WTC11 (cell line): ENCODE measurements at regions not wholly inside any gene's neighbourhood (a gene's known extent, or its start where the extent isn't known, plus 50 kb on each side); places are given as distances from the start of the nearest gene placed in this dataset.

Experiments
- ATAC-seq: fragments of 200-7000 bp; cut with Tn5 transposase; 2 replicates; pipeline ENCODE4 v1.10.0; 2021; ENCODE audit warnings: mild to moderate bottlenecking, moderate library complexity
- CTCF ChIA-PET: fragments of 300-600 bp; sonication (Branson Sonifier 250); formaldehyde crosslinking; loops from one replicate; lab custom pipeline; 2021; ENCODE audit warnings: antibody characterized with exemption; lab: Charles Lee
- POLR2A ChIA-PET: fragments of 350-600 bp; sonication (Branson Sonifier 250); formaldehyde crosslinking; loops from one replicate; lab custom pipeline; 2021; ENCODE audit warnings: antibody characterized with exemption; lab: Charles Lee
- DNase-seq: peaks from one replicate; pipeline ENCODE4 v3.0.0; 2021; ENCODE audit warnings: low spot score
- H3K27ac Mint-ChIP-seq: 2 replicates; pipeline ENCODE4 v1.8.0; 2021; ENCODE audit warnings: mixed read lengths
- H3K27me3 Mint-ChIP-seq: 2 replicates; pipeline ENCODE4 v1.8.0; 2021; ENCODE audit warnings: low read depth, mild to moderate bottlenecking, moderate library complexity, mixed read lengths
- H3K36me3 Mint-ChIP-seq: 2 replicates; pipeline ENCODE4 v1.8.0; 2021; ENCODE audit warnings: mixed read lengths
- H3K4me1 Mint-ChIP-seq: 2 replicates; pipeline ENCODE4 v1.8.0; 2022; ENCODE audit warnings: mixed read lengths
- H3K4me3 Mint-ChIP-seq: 2 replicates; pipeline ENCODE4 v1.8.0; 2021; ENCODE audit warnings: mild to moderate bottlenecking, moderate library complexity, mixed read lengths
- H3K9me3 Mint-ChIP-seq: 2 replicates; pipeline ENCODE4 v1.8.0; 2021; ENCODE audit warnings: mixed read lengths
- CBFB ChIP-seq: sonication (generic); formaldehyde crosslinking; IDR thresholded peaks from 2 replicates; pipeline ENCODE4 v1.8.1; 2022; ENCODE audit warnings: mild to moderate bottlenecking, low read depth, missing genetic modification reagents
- CDX4 ChIP-seq: fragments of 250-450 bp; sonication (Bioruptor Pico); IDR thresholded peaks from 2 replicates; pipeline ENCODE4 v1.9.0; 2021; ENCODE audit warnings: moderate library complexity, mild to moderate bottlenecking, inconsistent platforms, borderline replicate concordance
- E2F4 ChIP-seq: sonication (generic); formaldehyde crosslinking; IDR thresholded peaks from 2 replicates; pipeline ENCODE4 v1.8.1; 2022; ENCODE audit warnings: low read depth, mild to moderate bottlenecking, moderate library complexity, missing genetic modification reagents, borderline replicate concordance
- ELF4 ChIP-seq: sonication (generic); formaldehyde crosslinking; IDR thresholded peaks from 2 replicates; pipeline ENCODE4 v1.8.1; 2022; ENCODE audit warnings: low read depth, mild to moderate bottlenecking, moderate library complexity, missing genetic modification reagents
- FOXJ3 ChIP-seq: sonication (generic); formaldehyde crosslinking; IDR thresholded peaks from 2 replicates; pipeline ENCODE4 v1.9.0; 2021; ENCODE audit warnings: missing genetic modification reagents, mild to moderate bottlenecking, borderline replicate concordance
- FOXP1 ChIP-seq: sonication (generic); formaldehyde crosslinking; IDR thresholded peaks from 2 replicates; pipeline ENCODE4 v1.8.0; 2022; ENCODE audit warnings: missing genetic modification reagents, mild to moderate bottlenecking, moderate library complexity, borderline replicate concordance
- JAZF1 ChIP-seq: fragments of 250-450 bp; sonication (Bioruptor Pico); IDR thresholded peaks from 2 replicates; pipeline ENCODE4 v1.9.0; 2021; ENCODE audit warnings: moderate library complexity, mild to moderate bottlenecking, inconsistent platforms
- MXD4 ChIP-seq: fragments of 250-450 bp; sonication (Bioruptor Pico); IDR thresholded peaks from 2 replicates; pipeline ENCODE4 v1.8.0; 2021; ENCODE audit warnings: mild to moderate bottlenecking, moderate library complexity, borderline replicate concordance
- NR2C2 ChIP-seq: sonication (generic); formaldehyde crosslinking; IDR thresholded peaks from 2 replicates; pipeline ENCODE4 v1.8.0; 2022; ENCODE audit warnings: mild to moderate bottlenecking, missing genetic modification reagents
- OVOL2 ChIP-seq: fragments of 250-450 bp; sonication (Bioruptor Pico); IDR thresholded peaks from 2 replicates; pipeline ENCODE4 v1.9.0; 2021; ENCODE audit warnings: mild to moderate bottlenecking, borderline replicate concordance
- PRDM15 ChIP-seq: sonication (generic); formaldehyde crosslinking; IDR thresholded peaks from 2 replicates; pipeline ENCODE4 v1.8.0; 2022; ENCODE audit warnings: missing genetic modification reagents
- PRRX2 ChIP-seq: fragments of 250-450 bp; sonication (Bioruptor Pico); IDR thresholded peaks from 2 replicates; pipeline ENCODE4 v1.8.0; 2021; ENCODE audit warnings: mild to moderate bottlenecking
- ZSCAN18 ChIP-seq: fragments of 250-450 bp; sonication (Bioruptor Pico); IDR thresholded peaks from 2 replicates; pipeline ENCODE4 v2.1.2; 2022; ENCODE audit warnings: mild to moderate bottlenecking, moderate library complexity
- TF ChIP-seq, protein P1 (sequence below): fragments of 250-450 bp; sonication (Bioruptor Pico); IDR thresholded peaks from 2 replicates; pipeline ENCODE4 v1.9.0; 2021; ENCODE audit warnings: mild to moderate bottlenecking

- ATAC-seq: no peak
- H3K27me3 Mint-ChIP-seq: peaks cover 19% of the 10 kb centered on the region
- peaks cover 7% of the 10 kb centered on the region for H3K4me1 Mint-ChIP-seq
- H3K4me3 Mint-ChIP-seq: no peak overlapping the region
- H3K27ac Mint-ChIP-seq: no peak overlapping the region
- H3K36me3 Mint-ChIP-seq: no peaks in the 10 kb centered on the region
- DNase-seq: no peak
- CTCF ChIA-PET: no interaction called here
- TF ChIP-seq NR2C2 (no peak), JAZF1 (CRISPR knock-in tag) (no peak), FOXJ3 (no peak), ELF4 (no peak), CDX4 (no peak), E2F4 (CRISPR knock-in tag) (no peak), MXD4 (no peak), PRRX2 (no peak), ZSCAN18 (no peak), FOXP1 (CRISPR knock-in tag) (no peak), CBFB (CRISPR knock-in tag) (no peak), PRDM15 (CRISPR knock-in tag) (no peak)
- TF ChIP-seq, protein P1, sequence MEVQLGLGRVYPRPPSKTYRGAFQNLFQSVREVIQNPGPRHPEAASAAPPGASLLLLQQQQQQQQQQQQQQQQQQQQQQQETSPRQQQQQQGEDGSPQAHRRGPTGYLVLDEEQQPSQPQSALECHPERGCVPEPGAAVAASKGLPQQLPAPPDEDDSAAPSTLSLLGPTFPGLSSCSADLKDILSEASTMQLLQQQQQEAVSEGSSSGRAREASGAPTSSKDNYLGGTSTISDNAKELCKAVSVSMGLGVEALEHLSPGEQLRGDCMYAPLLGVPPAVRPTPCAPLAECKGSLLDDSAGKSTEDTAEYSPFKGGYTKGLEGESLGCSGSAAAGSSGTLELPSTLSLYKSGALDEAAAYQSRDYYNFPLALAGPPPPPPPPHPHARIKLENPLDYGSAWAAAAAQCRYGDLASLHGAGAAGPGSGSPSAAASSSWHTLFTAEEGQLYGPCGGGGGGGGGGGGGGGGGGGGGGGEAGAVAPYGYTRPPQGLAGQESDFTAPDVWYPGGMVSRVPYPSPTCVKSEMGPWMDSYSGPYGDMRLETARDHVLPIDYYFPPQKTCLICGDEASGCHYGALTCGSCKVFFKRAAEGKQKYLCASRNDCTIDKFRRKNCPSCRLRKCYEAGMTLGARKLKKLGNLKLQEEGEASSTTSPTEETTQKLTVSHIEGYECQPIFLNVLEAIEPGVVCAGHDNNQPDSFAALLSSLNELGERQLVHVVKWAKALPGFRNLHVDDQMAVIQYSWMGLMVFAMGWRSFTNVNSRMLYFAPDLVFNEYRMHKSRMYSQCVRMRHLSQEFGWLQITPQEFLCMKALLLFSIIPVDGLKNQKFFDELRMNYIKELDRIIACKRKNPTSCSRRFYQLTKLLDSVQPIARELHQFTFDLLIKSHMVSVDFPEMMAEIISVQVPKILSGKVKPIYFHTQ (CRISPR knock-in tag): no peak
- TF ChIP-seq, all 79 proteins: peak for 0
- POLR2A ChIA-PET: no interaction called here
- H3K9me3 Mint-ChIP-seq: peaks cover 3% of the 10 kb centered on the region
Observed at GRCh38 chr14:42965512-42965911, 1358.8 kb downstream of the LRFN5 start.

DNA sequence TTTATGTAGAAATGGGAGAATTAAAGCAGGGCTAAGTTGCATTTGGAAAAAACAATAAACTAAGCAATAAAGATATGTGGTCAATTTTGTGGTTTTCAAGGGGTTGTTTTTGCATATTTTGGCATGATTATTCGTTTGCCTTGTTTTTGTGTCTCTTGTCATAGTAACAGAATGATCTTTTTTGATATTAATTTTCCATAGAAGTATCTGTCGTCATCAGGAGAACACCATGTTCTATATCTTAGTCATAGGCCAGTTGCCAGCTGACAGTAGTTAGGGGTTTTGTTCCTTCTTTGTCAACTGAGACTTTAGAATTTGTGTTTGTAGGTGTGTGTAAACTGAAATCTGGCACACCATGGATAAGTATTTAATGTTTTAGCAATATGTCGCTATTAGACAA is 1354.8 kb downstream of the LRFN5 start:
- DNase-seq: no peak

More for the DNA sequence above, 1354.8 kb downstream of the LRFN5 start:
- Mint-ChIP-seq H3K27ac (no peak overlapping the region), H3K27me3 (peaks cover 48% of the 10 kb centered on the region), H3K4me1 (peaks cover 16% of the 10 kb centered on the region), H3K4me3 (no peak overlapping the region), H3K9me3 (peaks cover 6% of the 10 kb centered on the region), H3K36me3 (peaks cover 5% of the 10 kb centered on the region; the same call in 1 of the 2 replicates)
- CTCF ChIA-PET: no interaction called here
- TF ChIP-seq OVOL2 (CRISPR knock-in tag) (no peak), FOXJ3 (no peak), ELF4 (no peak)
- TF ChIP-seq, all 79 proteins: peak for 0
- ATAC-seq: no peak
- POLR2A ChIA-PET: no interaction called here
